NCI-H2081 (cell line): ENCODE measurements at regions not wholly inside any gene's neighbourhood (a gene's known extent, or its start where the extent isn't known, plus 50 kb on each side); places are given as distances from the start of the nearest gene placed in this dataset.
"Not testable (repeated sequence)": the region's sequence is repeated elsewhere in the genome, so short reads cannot be mapped to it uniquely, and the experiment has no call there.

Experiments
- DNase-seq, 2 experiments: peaks; one replicate each; lab custom pipeline; 2025; lab: John Stamatoyannopoulos, UW

- DNase-seq = no peak
Observed at GRCh38 chr2:160550048-160550447, 56.4 kb upstream of the RBMS1 start.

DNA sequence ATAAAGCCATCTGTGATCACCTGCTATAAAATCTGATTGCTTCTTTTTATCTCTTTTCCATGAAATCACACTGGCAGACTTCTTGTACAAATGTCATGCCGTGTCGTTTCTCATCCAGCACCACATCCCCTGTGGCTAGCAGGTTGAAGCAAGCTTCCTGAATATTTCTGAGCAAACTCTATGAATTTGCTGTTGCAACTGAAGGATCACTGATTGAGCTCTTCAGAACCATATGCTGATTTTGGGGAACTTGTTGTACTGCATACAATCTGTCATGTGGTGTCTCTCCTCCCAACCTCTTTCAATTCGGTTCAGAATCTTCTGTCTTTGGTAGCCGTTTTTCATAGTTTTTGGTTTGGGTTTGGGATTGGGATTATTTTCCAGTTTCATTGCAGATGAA is 57.7 kb upstream of the RBMS1 start:
- no peak for DNase-seq

- DNase-seq = no peak
Observed at GRCh38 chr2:160555420-160556071, 61.9 kb upstream of the RBMS1 start.

GRCh38 chr2:160557903-160558302 is 64.3 kb upstream of the RBMS1 start:
- DNase-seq = no peak

- DNase-seq = no peak
Observed at GRCh38 chr2:160558531-160558930, 64.9 kb upstream of the RBMS1 start.

- no peak for DNase-seq
Observed at GRCh38 chr2:160561551-160562295, 68.1 kb upstream of the RBMS1 start.

GRCh38 chr2:160562730-160563129 is 69.1 kb upstream of the RBMS1 start:
- no peak for DNase-seq

DNA sequence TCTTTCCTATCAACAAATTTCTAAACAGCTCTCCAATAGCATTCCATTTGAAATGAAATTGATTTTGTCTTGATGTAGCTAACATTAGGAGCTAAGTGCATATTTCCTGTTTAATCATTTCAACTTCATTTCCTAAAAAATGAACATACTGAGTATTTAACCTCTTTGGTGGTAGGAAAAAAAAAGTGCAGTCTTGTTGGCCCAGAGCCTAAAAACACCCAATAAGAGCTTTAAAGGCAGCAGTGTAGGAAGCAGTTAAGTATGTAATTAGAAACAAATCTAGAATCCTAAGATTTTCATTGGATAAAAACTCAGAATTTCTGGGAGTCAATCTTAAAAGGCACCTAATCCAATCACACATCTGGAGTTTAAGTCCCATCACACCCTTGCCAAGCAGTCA is 71.0 kb upstream of the RBMS1 start:
- DNase-seq = no peak

- DNase-seq = no peak
Observed at GRCh38 chr2:160565099-160565845, 71.7 kb upstream of the RBMS1 start.

DNA sequence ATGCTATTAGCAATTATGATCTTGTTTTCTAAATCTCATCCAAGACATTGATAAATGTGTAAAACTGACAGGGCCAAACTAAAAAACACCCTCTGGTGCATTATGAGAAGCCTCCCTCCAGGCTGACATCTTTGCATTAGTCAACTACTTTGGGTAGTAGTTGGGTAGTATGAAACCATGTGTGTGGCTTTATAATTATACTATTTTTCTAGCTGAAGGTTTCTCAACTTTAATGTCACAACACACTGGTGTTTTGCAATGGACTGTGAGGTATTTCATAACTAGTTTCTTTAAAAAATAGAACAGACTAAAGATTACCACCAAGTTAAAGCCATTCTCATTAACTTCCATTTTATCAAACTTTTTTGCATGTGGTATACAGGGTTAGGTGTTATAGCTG is 73.1 kb upstream of the RBMS1 start:
- DNase-seq = no peak

GRCh38 chr2:160568856-160569255 is 75.2 kb upstream of the RBMS1 start:
- DNase-seq = no peak

DNA sequence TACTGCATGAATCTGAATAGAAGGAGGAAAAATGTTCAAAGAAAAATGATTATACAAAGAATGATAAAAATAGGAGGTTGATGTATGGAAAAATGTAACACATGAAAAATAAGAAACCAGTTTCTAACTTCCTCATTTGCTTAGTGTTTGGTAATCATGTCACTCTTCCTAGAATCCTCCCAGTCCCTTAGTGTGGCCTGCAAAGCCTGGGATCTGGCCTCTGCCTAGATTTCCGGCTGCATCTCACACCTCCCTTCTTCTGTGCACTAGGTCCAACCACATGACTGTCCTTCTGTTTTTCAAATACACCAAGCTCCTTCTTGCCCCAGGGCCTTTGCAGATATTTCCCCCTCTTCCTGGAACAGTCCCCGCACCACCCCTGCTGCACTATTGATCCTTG is 76.8 kb upstream of the RBMS1 start:
- DNase-seq = no peak

DNA sequence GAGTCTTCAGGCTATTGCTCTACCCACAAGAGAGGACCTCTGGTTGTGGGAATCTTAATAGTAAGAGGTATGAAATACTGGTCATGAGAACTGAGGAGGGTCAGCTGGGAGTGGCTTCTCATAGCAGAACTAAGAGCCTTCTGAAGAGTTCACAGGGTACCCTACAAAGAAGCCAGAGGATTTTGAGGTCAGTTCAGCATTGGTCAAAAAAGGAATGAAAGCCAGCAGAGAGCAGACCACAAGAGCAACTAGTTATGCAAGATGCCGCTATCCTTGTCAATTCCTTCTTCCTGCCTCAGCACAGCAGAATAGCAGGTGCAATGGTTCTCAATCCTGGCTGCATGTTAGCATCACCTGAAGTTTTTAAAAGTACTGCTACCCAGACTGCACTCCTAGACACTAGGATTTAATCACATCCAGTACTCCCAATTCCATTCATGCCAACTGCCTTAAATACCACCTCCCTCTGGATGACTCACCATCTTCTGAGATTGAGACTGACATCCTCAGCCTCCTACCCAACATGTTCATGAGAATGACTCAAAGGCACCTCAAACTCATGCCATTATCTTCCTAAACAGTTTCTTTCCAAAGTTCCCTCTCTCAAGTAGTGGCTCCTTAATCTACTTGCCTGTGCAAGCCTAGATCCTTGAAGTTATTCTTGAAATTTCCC is 81.0 kb upstream of the RBMS1 start:
- DNase-seq = no peak

DNA sequence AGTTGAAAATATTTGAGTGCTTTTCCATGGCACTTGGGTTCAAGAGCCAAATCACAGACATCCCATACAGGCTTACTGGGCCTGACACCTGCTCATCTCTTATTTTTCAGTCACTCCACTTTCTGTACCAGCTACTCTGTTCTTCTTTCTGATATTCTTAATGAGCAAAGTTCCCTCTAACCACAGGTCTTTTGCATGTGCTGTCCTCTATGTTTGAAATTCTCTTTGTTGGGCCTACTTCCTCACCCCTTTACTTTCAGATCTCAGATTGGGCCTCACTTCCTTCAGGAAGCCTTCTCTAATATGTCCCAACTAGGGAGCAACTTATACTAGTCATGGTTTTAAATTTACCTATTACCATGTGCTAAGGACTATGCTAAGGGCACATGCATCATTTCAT is 81.8 kb upstream of the RBMS1 start:
- no peak for DNase-seq

GRCh38 chr2:160576054-160576499 is 82.5 kb upstream of the RBMS1 start:
- no peak for DNase-seq

DNA sequence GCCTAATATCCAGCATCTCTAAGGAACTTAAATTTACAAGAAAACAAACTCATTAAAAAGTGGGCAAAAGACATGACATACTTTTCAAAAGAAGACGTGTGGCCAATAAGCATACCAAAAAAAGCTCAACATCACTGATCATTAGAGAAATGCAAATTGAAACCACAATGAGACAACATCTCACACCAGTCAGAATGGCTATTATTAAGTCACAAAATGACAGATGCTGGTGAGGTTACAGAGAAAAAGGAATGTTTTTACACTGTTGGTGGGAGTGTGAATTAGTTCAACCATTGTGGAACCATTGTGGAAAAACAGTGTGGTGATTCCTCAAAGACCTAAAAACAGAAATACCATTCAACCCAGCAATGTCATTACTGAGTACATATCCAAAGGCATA is 83.5 kb upstream of the RBMS1 start:
- not testable (repeated sequence) for DNase-seq

DNA sequence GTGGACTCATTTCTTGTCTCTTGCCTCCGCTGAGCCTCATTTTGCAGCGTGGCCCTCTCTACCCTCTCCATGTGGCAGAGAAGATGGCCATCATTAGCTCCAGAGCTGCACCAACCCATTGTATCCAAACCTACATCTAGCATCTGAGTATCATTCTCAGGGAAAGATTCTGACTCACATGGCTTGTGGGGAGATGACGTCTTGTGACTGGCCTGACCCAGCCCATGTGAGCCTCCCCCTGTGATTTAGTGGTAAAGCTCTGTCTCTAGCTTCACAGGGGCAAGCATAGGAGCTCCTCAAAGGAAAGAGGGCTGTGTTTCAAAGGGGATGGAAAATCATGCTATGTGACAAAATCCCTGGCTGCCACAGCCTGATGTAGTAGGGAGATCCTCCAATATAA is 87.4 kb upstream of the RBMS1 start:
- no peak for DNase-seq

- DNase-seq = no peak
Observed at GRCh38 chr2:160581448-160581847, 87.8 kb upstream of the RBMS1 start.

GRCh38 chr2:160582081-160582480 is 88.5 kb upstream of the RBMS1 start:
- DNase-seq = no peak

DNA sequence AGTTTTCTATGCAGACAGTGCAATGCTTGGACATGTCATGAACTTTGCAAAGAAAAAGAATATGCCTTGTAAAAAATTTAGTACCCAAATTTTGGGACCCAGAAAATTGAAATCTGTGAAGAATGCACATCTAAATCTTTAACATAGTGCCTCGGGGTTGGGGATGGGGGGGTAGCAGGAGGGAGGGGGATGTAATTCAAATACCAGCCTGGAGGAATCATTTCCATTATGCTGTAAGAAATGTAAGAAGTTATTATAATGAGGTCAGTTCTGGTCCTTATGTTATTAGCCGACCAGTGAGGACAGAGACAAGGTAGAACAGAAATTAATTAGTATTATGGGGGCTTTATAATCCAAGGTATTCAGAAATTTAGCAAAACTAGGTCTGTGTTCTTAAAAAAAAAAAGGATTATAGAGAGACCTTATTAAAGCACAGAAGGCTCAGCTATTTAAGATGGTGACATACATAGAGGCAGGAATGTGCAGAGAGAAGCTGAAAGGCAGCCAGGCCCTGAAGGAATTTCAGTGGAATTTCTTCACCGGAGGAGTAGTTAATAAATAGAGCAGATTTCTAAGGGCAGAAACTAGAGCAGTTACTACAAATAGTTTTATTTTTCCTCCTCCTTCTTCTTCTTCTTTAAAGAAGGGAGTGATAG is 89.0 kb upstream of the RBMS1 start:
- no peak for DNase-seq

GRCh38 chr2:160583146-160583535 is 89.5 kb upstream of the RBMS1 start:
- DNase-seq = peak; percentile 2 to 33
